WTC11 (cell line): ENCODE measurements at regions not wholly inside any gene's neighbourhood (a gene's known extent, or its start where the extent isn't known, plus 50 kb on each side); places are given as distances from the start of the nearest gene placed in this dataset.

Experiments used
- ATAC-seq: fragments of 200-7000 bp; cut with Tn5 transposase; 2 replicates; pipeline ENCODE4 v1.10.0; 2021; ENCODE audit warnings: mild to moderate bottlenecking, moderate library complexity
- CTCF ChIA-PET: fragments of 300-600 bp; sonication (Branson Sonifier 250); formaldehyde crosslinking; loops from one replicate; lab custom pipeline; 2021; ENCODE audit warnings: antibody characterized with exemption; lab: Charles Lee
- POLR2A ChIA-PET: fragments of 350-600 bp; sonication (Branson Sonifier 250); formaldehyde crosslinking; loops from one replicate; lab custom pipeline; 2021; ENCODE audit warnings: antibody characterized with exemption; lab: Charles Lee
- DNase-seq: peaks from one replicate; pipeline ENCODE4 v3.0.0; 2021; ENCODE audit warnings: low spot score
- H3K27ac Mint-ChIP-seq: 2 replicates; pipeline ENCODE4 v1.8.0; 2021; ENCODE audit warnings: mixed read lengths
- H3K27me3 Mint-ChIP-seq: 2 replicates; pipeline ENCODE4 v1.8.0; 2021; ENCODE audit warnings: low read depth, mild to moderate bottlenecking, moderate library complexity, mixed read lengths
- H3K36me3 Mint-ChIP-seq: 2 replicates; pipeline ENCODE4 v1.8.0; 2021; ENCODE audit warnings: mixed read lengths
- H3K4me1 Mint-ChIP-seq: 2 replicates; pipeline ENCODE4 v1.8.0; 2022; ENCODE audit warnings: mixed read lengths
- H3K4me3 Mint-ChIP-seq: 2 replicates; pipeline ENCODE4 v1.8.0; 2021; ENCODE audit warnings: mild to moderate bottlenecking, moderate library complexity, mixed read lengths
- H3K9me3 Mint-ChIP-seq: 2 replicates; pipeline ENCODE4 v1.8.0; 2021; ENCODE audit warnings: mixed read lengths
- ATF6 ChIP-seq: sonication (generic); formaldehyde crosslinking; IDR thresholded peaks from 2 replicates; pipeline ENCODE4 v1.8.1; 2023; ENCODE audit warnings: mild to moderate bottlenecking, missing genetic modification reagents
- CREB1 ChIP-seq: sonication (generic); formaldehyde crosslinking; IDR thresholded peaks from 2 replicates; pipeline ENCODE4 v1.8.0; 2023; ENCODE audit warnings: mild to moderate bottlenecking, missing genetic modification reagents
- ELF4 ChIP-seq: sonication (generic); formaldehyde crosslinking; IDR thresholded peaks from 2 replicates; pipeline ENCODE4 v1.8.1; 2022; ENCODE audit warnings: low read depth, mild to moderate bottlenecking, moderate library complexity, missing genetic modification reagents
- EMX1 ChIP-seq: fragments of 250-450 bp; sonication (Bioruptor Pico); IDR thresholded peaks from 2 replicates; pipeline ENCODE4 v1.8.0; 2021; ENCODE audit warnings: mild to moderate bottlenecking
- ERG ChIP-seq: fragments of 250-450 bp; sonication (Bioruptor Pico); IDR thresholded peaks from 2 replicates; pipeline ENCODE4 v1.8.0; 2021; ENCODE audit warnings: mild to moderate bottlenecking
- GABPB1 ChIP-seq: sonication (generic); formaldehyde crosslinking; IDR thresholded peaks from 2 replicates; pipeline ENCODE4 v1.8.1; 2023; ENCODE audit warnings: mild to moderate bottlenecking, missing genetic modification reagents
- GTF2I ChIP-seq: fragments of 250-450 bp; sonication (Bioruptor Pico); conservative IDR thresholded peaks from 2 replicates; pipeline ENCODE4 v1.4.0; 2021; ENCODE audit warnings: mild to moderate bottlenecking
- JAZF1 ChIP-seq: fragments of 250-450 bp; sonication (Bioruptor Pico); IDR thresholded peaks from 2 replicates; pipeline ENCODE4 v1.9.0; 2021; ENCODE audit warnings: moderate library complexity, mild to moderate bottlenecking, inconsistent platforms
- MXD4 ChIP-seq: fragments of 250-450 bp; sonication (Bioruptor Pico); IDR thresholded peaks from 2 replicates; pipeline ENCODE4 v1.8.0; 2021; ENCODE audit warnings: mild to moderate bottlenecking, moderate library complexity, borderline replicate concordance
- NFE2L1 ChIP-seq: sonication (generic); formaldehyde crosslinking; IDR thresholded peaks from 2 replicates; pipeline ENCODE4 v1.8.1; 2023; ENCODE audit warnings: missing genetic modification reagents
- NR2C2 ChIP-seq: sonication (generic); formaldehyde crosslinking; IDR thresholded peaks from 2 replicates; pipeline ENCODE4 v1.8.0; 2022; ENCODE audit warnings: mild to moderate bottlenecking, missing genetic modification reagents
- NR3C1 ChIP-seq: sonication (generic); formaldehyde crosslinking; conservative IDR thresholded peaks from 2 replicates; pipeline ENCODE4 v1.8.1; 2023; ENCODE audit warnings: low read depth, mild to moderate bottlenecking, missing genetic modification reagents
- OVOL2 ChIP-seq: fragments of 250-450 bp; sonication (Bioruptor Pico); IDR thresholded peaks from 2 replicates; pipeline ENCODE4 v1.9.0; 2021; ENCODE audit warnings: mild to moderate bottlenecking, borderline replicate concordance
- PREB ChIP-seq: sonication (generic); formaldehyde crosslinking; IDR thresholded peaks from 2 replicates; pipeline ENCODE4 v1.8.1; 2022; ENCODE audit warnings: mild to moderate bottlenecking, missing genetic modification reagents, moderate library complexity, borderline replicate concordance
- TCF7 ChIP-seq: sonication (generic); formaldehyde crosslinking; IDR thresholded peaks from 2 replicates; pipeline ENCODE4 v1.8.0; 2022; ENCODE audit warnings: mild to moderate bottlenecking, low read depth, missing genetic modification reagents, moderate library complexity
- ZNF317 ChIP-seq: sonication (generic); formaldehyde crosslinking; IDR thresholded peaks from 2 replicates; pipeline ENCODE4 v1.8.1; 2023; ENCODE audit warnings: low read depth, mild to moderate bottlenecking, moderate library complexity, missing genetic modification reagents, borderline replicate concordance
- ZNF671 ChIP-seq: fragments of 250-450 bp; sonication (Bioruptor Pico); IDR thresholded peaks from 2 replicates; pipeline ENCODE4 v1.8.0; 2021; ENCODE audit warnings: mild to moderate bottlenecking
- ZSCAN18 ChIP-seq: fragments of 250-450 bp; sonication (Bioruptor Pico); IDR thresholded peaks from 2 replicates; pipeline ENCODE4 v2.1.2; 2022; ENCODE audit warnings: mild to moderate bottlenecking, moderate library complexity
- TF ChIP-seq, protein P1 (sequence below): sonication (generic); formaldehyde crosslinking; IDR thresholded peaks from 2 replicates; pipeline ENCODE4 v1.8.1; 2023; ENCODE audit warnings: mild to moderate bottlenecking, missing genetic modification reagents, moderate library complexity
- TF ChIP-seq, protein P2 (sequence below): sonication (generic); formaldehyde crosslinking; IDR thresholded peaks from 2 replicates; pipeline ENCODE4 v1.8.0; 2023; ENCODE audit warnings: missing genetic modification reagents
- TF ChIP-seq, protein P3 (sequence below): fragments of 250-450 bp; sonication (Bioruptor Pico); IDR thresholded peaks from 2 replicates; pipeline ENCODE4 v1.9.0; 2021; ENCODE audit warnings: mild to moderate bottlenecking

GRCh38 chr18:59065684-59066083 is 74.0 kb upstream of the SEC11C start:
- Mint-ChIP-seq H3K27ac (no peak overlapping the region), H3K27me3 (no peaks in the 10 kb centered on the region), H3K9me3 (no peaks in the 10 kb centered on the region), H3K36me3 (no peaks in the 10 kb centered on the region), H3K4me3 (no peak overlapping the region), H3K4me1 (peaks cover 4% of the 10 kb centered on the region; the same call in 1 of the 2 replicates)
- TF ChIP-seq PREB (CRISPR knock-in tag) (no peak), JAZF1 (CRISPR knock-in tag) (no peak)
- TF ChIP-seq, protein P1, sequence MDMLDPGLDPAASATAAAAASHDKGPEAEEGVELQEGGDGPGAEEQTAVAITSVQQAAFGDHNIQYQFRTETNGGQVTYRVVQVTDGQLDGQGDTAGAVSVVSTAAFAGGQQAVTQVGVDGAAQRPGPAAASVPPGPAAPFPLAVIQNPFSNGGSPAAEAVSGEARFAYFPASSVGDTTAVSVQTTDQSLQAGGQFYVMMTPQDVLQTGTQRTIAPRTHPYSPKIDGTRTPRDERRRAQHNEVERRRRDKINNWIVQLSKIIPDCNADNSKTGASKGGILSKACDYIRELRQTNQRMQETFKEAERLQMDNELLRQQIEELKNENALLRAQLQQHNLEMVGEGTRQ = no peak
- no peak for DNase-seq
- ChIA-PET CTCF (interaction anchor here (2.1 to 9.0 kb wide), 2 partner anchors 296 to 302 kb away, joined by 11 to 221 read pairs; no protein-coding TSS in a partner anchor), POLR2A (no interaction called here)
- no peak for ATAC-seq

- TF ChIP-seq OVOL2 (no peak), ZNF317 (no peak), TCF7 (no peak), MXD4 (CRISPR knock-in tag) (no peak), ZSCAN18 (CRISPR knock-in tag) (no peak), NFE2L1 (no peak), EMX1 (no peak), ATF6 (CRISPR knock-in tag) (no peak), NR3C1 (CRISPR knock-in tag) (no peak), JAZF1 (CRISPR knock-in tag) (no peak), CREB1 (no peak), GABPB1 (CRISPR knock-in tag) (no peak), NR2C2 (CRISPR knock-in tag) (no peak), ZNF671 (CRISPR knock-in tag) (no peak), ERG (no peak), ELF4 (no peak), GTF2I (CRISPR knock-in tag) (no peak), PREB (CRISPR knock-in tag) (no peak)
- TF ChIP-seq, protein P2, sequence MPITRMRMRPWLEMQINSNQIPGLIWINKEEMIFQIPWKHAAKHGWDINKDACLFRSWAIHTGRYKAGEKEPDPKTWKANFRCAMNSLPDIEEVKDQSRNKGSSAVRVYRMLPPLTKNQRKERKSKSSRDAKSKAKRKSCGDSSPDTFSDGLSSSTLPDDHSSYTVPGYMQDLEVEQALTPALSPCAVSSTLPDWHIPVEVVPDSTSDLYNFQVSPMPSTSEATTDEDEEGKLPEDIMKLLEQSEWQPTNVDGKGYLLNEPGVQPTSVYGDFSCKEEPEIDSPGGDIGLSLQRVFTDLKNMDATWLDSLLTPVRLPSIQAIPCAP (CRISPR knock-in tag) = no peak
- TF ChIP-seq, protein P3, sequence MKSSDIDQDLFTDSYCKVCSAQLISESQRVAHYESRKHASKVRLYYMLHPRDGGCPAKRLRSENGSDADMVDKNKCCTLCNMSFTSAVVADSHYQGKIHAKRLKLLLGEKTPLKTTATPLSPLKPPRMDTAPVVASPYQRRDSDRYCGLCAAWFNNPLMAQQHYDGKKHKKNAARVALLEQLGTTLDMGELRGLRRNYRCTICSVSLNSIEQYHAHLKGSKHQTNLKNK (CRISPR knock-in tag) = no peak
These were observed 71.8 kb upstream of the SEC11C start for GRCh38 chr18:59067873-59068272.

More at GRCh38 chr18:59067873-59068272, 71.8 kb upstream of the SEC11C start:
- no peaks in the 10 kb centered on the region for H3K36me3 Mint-ChIP-seq
- ATAC-seq (no peak), DNase-seq (peak; percentile 43)
- H3K27ac Mint-ChIP-seq = no peak overlapping the region
- no peaks in the 10 kb centered on the region for H3K27me3 Mint-ChIP-seq
- ChIA-PET POLR2A (no interaction called here), CTCF (interaction anchor here (9.0 kb wide), 1 partner anchor 298 kb away, joined by 221 read pairs; no protein-coding TSS in a partner anchor)
- H3K4me3 Mint-ChIP-seq = no peak overlapping the region
- peaks cover 4% of the 10 kb centered on the region; the same call in 1 of the 2 replicates for H3K4me1 Mint-ChIP-seq
- H3K9me3 Mint-ChIP-seq = no peaks in the 10 kb centered on the region
